BLaER1 treated with 17β-estradiol and CSF1 and Interleukin-3, amounts not matched to agents 10 nM and 100 nM (cell line): ENCODE measurements at regions not wholly inside any gene's neighbourhood (a gene's known extent, or its start where the extent isn't known, plus 50 kb on each side); places are given as distances from the start of the nearest gene placed in this dataset.

Experiments used
- H3K27ac ChIP-seq, 11 experiments: shearing (Covaris generic); formaldehyde crosslinking; 2 replicates each; pipeline ENCODE4 v1.8.1; 2022
- H3K27me3 ChIP-seq, 11 experiments: shearing (Covaris generic); formaldehyde crosslinking; 2 replicates each; pipeline ENCODE4 v1.8.1; 2022
- H3K36me3 ChIP-seq, 11 experiments: shearing (Covaris generic); formaldehyde crosslinking; 2 replicates each; pipeline ENCODE4 v1.8.1; 2022
- H3K4me1 ChIP-seq, 10 experiments: shearing (Covaris generic); formaldehyde crosslinking; 2 replicates each; pipeline ENCODE4 v1.8.1; 2022
- H3K4me2 ChIP-seq, 11 experiments: shearing (Covaris generic); formaldehyde crosslinking; 2 replicates each; pipeline ENCODE4 v1.8.1; 2022
- H3K4me3 ChIP-seq, 10 experiments: shearing (Covaris generic); formaldehyde crosslinking; 2 replicates each; pipeline ENCODE4 v1.8.1; 2022
- H3K9ac ChIP-seq, 11 experiments: shearing (Covaris generic); formaldehyde crosslinking; 2 replicates each; pipeline ENCODE4 v1.8.1; 2022
- H3K9me3 ChIP-seq, 11 experiments: shearing (Covaris generic); formaldehyde crosslinking; replicated peaks in 1 of 11; 2 replicates each; pipeline ENCODE4 v1.8.1; 2022
- H4K20me1 ChIP-seq, 11 experiments: shearing (Covaris generic); formaldehyde crosslinking; 2 replicates each; pipeline ENCODE4 v1.8.1; 2022
- Cebpa-rat ChIP-seq, 11 experiments: shearing (Covaris generic); IDR thresholded peaks; 2 replicates each; pipeline ENCODE4 v1.8.1; 2022

DNA sequence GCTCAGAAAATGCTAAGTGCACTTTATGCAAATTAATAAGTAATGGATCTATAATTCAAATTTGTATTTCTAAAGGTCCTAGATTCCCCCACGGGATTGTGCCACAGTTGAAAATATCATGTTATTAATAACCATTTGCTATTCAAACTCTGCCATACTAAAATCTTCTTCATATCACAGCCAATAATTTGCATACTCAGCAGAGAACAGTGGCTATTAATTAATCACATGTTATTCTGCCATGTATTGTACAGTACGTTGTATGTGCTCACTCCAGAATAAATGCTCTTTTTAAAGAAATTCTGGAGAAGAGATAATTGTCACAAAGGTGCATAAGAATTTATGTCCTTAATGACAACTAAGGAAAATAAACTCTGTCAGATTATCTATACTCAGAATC is 184.9 kb upstream of the LUZP2 start:
- no peaks in the 10 kb centered on the region for H3K27me3 ChIP-seq
- H3K4me1 ChIP-seq, result no peaks in the 10 kb centered on the region
- TF ChIP-seq Cebpa-rat (IDR thresholded peaks at IDR 0.05), result no peak
- no peak overlapping the region for H3K4me2 ChIP-seq
- H3K9ac ChIP-seq, result no peak overlapping the region
- no peaks in the 10 kb centered on the region for H3K36me3 ChIP-seq
- H3K27ac ChIP-seq, result no peak overlapping the region
- no peaks in the 10 kb centered on the region for H4K20me1 ChIP-seq
- H3K9me3 ChIP-seq, result peaks cover 13 to 24% (median 20%) of the 10 kb centered on the region in 11 experiments
- H3K4me3 ChIP-seq, result no peak overlapping the region

DNA sequence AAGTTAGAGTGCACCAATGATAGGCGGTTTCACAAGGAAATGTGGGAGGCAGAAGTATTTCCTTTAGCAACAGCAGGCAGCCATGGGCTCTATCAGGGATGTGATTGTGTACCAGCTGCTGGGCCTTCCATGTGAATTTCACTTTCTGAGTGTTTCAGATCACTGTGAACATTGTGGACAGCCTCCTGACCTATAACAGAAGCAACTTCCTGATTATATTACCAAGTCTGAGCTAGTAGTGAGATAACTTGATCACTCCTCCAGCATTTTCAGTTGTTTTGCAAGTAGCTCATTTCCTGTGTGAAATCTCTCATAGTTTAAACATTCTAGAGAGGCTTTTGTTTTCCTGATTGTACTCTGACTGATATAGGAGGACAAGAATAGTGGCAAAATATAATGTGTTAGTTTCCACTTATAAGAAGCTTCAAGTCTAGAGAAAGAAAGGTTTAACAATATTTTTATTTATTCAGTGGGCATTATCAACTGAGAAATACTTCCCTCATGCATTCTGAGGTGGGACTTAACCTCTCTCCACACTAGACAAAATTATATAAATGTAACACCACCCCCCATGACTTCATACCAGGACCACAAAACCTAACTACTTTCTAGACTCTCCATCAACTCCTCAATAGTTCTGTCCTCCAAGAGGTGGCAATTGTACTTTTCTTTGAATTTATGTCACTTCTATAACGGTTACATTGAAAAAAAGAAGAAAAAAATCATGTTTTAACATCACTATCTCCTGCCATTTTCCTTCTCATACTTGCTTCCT is 184.2 kb upstream of the LUZP2 start:
- no peak overlapping the region for H3K4me3 ChIP-seq
- H4K20me1 ChIP-seq, result no peaks in the 10 kb centered on the region
- TF ChIP-seq Cebpa-rat (IDR thresholded peaks at IDR 0.05), result no peak
- peaks cover 14 to 26% (median 20%) of the 10 kb centered on the region in 11 experiments for H3K9me3 ChIP-seq
- no peaks in the 10 kb centered on the region for H3K27me3 ChIP-seq
- H3K4me1 ChIP-seq, result no peaks in the 10 kb centered on the region
- no peaks in the 10 kb centered on the region for H3K36me3 ChIP-seq
- no peak overlapping the region for H3K9ac ChIP-seq
- H3K27ac ChIP-seq, result no peak overlapping the region
- H3K4me2 ChIP-seq, result no peak overlapping the region

DNA sequence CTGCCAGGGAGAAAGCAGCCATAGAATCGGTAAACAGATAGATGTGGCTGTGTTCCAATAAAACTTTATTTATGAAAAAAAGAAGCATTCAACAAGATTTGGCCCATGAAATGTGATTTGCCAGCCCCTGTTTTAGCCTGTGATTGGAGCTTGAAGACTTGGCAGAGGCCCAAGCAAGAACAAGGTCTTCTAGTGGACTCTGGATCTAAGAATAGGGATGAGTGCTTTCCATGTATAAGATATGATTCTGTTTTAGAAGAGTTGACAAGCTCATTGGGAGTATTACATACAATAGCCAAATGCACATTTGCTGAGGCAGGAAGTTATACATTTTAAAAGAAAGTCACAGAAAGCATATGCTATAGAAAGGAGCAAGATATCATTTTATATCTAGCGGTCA is 175.6 kb upstream of the LUZP2 start:
- Histone ChIP-seq H3K4me2 (no peak overlapping the region), H3K27ac (no peak overlapping the region), H3K9me3 (peaks cover 0 to 12% (median 6%) of the 10 kb centered on the region in 11 experiments; a peak in 5 of 22 replicates), H3K36me3 (no peaks in the 10 kb centered on the region), H4K20me1 (no peaks in the 10 kb centered on the region), H3K9ac (no peak overlapping the region), H3K4me3 (no peak overlapping the region), H3K4me1 (no peaks in the 10 kb centered on the region), H3K27me3 (no peaks in the 10 kb centered on the region)
- TF ChIP-seq Cebpa-rat (IDR thresholded peaks at IDR 0.05), result no peak

DNA sequence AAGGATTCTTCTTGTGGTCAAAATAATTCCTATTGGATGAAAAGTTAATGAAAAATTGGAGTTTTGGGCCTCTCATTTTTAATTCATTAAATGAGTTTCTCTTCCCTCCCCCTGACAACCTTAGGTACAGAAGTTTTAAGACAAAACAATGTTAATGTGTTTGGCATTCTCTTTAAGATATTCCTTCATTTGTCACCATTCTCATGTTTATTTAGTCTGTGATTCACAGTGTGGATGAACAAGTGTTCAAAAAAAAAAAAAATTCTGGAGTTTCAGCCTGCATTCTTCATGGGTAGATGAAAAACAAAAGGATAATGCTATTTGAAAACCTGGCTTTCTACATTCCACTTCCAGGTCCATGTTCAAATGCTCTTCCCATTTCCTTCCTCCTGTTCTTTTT is 172.6 kb upstream of the LUZP2 start:
- TF ChIP-seq Cebpa-rat (IDR thresholded peaks at IDR 0.05), result no peak
- Histone ChIP-seq H3K4me3 (no peak overlapping the region), H3K9ac (no peak overlapping the region), H3K27ac (no peak overlapping the region), H3K9me3 (no peaks in the 10 kb centered on the region), H3K4me1 (no peaks in the 10 kb centered on the region), H3K4me2 (no peak overlapping the region), H3K27me3 (no peaks in the 10 kb centered on the region), H3K36me3 (no peaks in the 10 kb centered on the region), H4K20me1 (no peaks in the 10 kb centered on the region)

DNA sequence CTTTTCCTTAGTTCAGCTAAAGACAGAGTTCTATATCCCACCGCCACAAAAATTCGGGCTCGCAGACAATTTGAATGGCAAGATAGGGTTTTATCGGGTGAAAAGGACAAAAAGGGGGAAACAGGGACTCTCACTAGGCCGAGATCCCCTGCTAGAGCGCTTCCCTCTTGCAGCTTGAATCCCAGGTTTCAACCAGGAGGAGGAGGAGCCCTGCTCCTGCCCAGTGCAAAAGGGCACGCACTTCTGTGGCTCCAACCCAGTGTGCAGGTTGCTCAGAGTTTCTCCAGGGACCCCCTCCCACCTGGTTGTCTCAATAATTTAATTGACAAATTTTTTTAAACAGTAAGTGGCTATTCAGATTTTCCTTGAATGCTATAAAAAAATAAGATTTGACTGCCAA is 152.6 kb upstream of the LUZP2 start:
- Histone ChIP-seq H3K27ac (no peak overlapping the region), H3K27me3 (no peaks in the 10 kb centered on the region), H3K4me2 (no peak overlapping the region), H3K9me3 (no peaks in the 10 kb centered on the region), H3K36me3 (no peaks in the 10 kb centered on the region), H3K4me3 (no peak overlapping the region), H4K20me1 (no peaks in the 10 kb centered on the region), H3K4me1 (no peaks in the 10 kb centered on the region), H3K9ac (no peak overlapping the region)
- TF ChIP-seq Cebpa-rat (IDR thresholded peaks at IDR 0.05), result no peak

DNA sequence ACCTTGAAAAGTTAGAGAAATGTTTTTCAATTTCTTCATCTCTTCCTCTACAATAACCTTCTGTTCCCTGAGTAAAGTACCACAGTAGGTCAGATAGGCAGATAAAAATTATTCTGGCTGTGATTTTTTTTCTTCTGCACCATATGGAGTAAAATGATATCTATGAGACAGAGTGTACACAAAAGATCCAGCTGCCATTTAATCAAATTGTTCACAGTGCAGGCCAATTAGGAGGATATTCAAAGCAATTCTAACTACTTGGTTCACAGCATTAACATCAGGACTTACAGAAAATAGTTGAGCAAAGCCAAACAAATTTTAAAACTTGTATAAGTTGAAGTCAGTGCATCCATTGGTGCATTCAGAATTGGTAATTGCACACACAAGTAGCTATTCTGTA is 147.9 kb upstream of the LUZP2 start:
- H3K4me1 ChIP-seq, result no peaks in the 10 kb centered on the region

DNA sequence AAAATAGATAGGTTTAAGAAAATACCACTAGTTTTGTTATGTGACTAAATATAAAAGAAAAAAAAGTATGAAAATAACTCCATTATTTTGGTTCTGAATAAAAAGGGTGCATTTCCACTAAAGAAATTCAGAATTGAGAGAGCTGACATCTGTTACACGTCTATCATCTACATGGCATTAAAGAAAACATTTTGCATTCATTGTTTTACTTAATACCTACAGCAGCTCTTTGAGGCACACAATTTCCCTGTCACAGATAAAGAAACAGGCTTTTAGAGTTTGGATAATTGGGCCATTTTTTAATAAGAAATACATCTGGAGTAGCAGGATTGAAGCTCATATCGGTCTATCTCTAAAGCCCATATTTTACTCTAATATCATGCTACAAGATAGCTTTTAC is 145.7 kb upstream of the LUZP2 start:
- H3K27ac ChIP-seq, result no peak overlapping the region
- no peaks in the 10 kb centered on the region for H4K20me1 ChIP-seq
- H3K4me2 ChIP-seq, result no peak overlapping the region
- no peaks in the 10 kb centered on the region for H3K36me3 ChIP-seq
- H3K4me1 ChIP-seq, result no peaks in the 10 kb centered on the region
- no peak overlapping the region for H3K9ac ChIP-seq
- no peaks in the 10 kb centered on the region for H3K27me3 ChIP-seq
- no peaks in the 10 kb centered on the region for H3K9me3 ChIP-seq
- H3K4me3 ChIP-seq, result no peak overlapping the region
- no peak for TF ChIP-seq Cebpa-rat (IDR thresholded peaks at IDR 0.05)

More for the DNA sequence above, 147.9 kb upstream of the LUZP2 start:
- Histone ChIP-seq H3K4me3 (no peak overlapping the region), H3K9ac (no peak overlapping the region), H3K9me3 (no peaks in the 10 kb centered on the region), H3K27ac (no peak overlapping the region), H4K20me1 (no peaks in the 10 kb centered on the region), H3K27me3 (no peaks in the 10 kb centered on the region), H3K36me3 (no peaks in the 10 kb centered on the region), H3K4me2 (no peak overlapping the region)
- no peak for TF ChIP-seq Cebpa-rat (IDR thresholded peaks at IDR 0.05)

DNA sequence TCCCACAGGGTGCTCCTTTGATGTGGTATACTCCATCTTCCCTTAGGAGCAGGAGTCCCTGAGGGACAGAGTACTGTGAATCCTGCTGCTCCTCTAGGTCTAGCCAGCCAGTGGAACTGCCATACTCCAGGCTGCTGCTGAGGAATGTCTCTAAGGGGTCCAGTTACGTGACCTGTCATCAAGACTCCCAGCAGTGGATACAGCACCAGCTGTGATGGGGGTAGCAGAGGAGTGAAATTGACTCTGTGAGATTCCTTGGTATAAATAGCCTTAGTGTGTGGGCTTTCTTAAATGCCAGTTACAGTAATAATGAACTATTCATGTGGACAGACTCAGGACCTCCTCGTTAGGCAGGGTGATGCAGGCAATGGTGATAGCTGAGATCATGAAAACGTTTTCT is 140.4 kb upstream of the LUZP2 start:
- no peak overlapping the region for H3K9ac ChIP-seq
- no peak for TF ChIP-seq Cebpa-rat (IDR thresholded peaks at IDR 0.05)
- no peaks in the 10 kb centered on the region for H3K4me1 ChIP-seq
- H3K36me3 ChIP-seq, result no peaks in the 10 kb centered on the region
- no peaks in the 10 kb centered on the region for H3K27me3 ChIP-seq
- H3K4me2 ChIP-seq, result no peak overlapping the region
- H3K27ac ChIP-seq, result no peak overlapping the region
- no peak overlapping the region for H3K4me3 ChIP-seq
- no peaks in the 10 kb centered on the region for H4K20me1 ChIP-seq
- peaks cover 0 to 3% (median 0%) of the 10 kb centered on the region in 11 experiments; a peak in 3 of 22 replicates for H3K9me3 ChIP-seq

DNA sequence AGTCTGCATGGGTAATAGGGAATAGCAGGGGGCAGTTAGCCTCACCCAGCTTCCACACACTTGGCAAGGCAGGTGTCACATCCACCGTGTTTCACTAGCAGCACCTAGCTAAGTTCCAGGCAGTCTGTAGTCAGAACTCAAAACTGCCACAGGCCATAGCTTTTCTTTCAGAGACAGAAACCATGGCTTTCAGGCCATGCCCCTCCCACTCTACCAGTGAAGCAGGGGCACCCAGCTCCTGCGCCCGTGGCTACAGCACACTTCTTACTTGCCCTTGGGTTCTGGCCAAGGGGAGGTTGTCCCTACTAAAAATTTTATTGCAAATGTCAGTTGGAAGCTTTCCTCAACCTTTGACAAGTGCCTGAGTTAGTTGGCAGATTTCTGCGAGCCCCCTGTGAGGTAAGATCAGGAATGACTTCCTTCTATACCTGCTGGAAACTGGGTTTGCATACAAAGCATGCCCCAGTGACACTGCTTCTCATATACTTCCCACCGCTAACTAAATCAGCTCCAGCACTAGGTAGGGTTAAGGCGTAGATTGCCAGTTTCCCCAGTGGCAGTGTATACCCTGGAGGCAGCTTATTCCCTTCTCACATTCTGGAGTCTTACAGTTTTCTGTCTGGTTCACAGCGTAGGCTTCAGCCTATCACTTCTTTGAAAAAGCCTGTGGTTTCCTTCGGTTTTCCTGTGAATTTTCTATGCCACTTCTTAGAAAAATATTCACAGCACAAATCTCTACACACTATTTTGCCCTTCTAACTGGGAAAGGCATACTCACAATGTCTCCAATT is 139.0 kb upstream of the LUZP2 start:
- Histone ChIP-seq H3K9ac (no peak overlapping the region), H3K4me1 (no peaks in the 10 kb centered on the region), H3K4me2 (no peak overlapping the region), H3K27me3 (no peaks in the 10 kb centered on the region), H3K9me3 (peaks cover 0 to 7% (median 0%) of the 10 kb centered on the region in 11 experiments; a peak in 3 of 22 replicates), H3K4me3 (no peak overlapping the region), H3K36me3 (no peaks in the 10 kb centered on the region), H3K27ac (no peak overlapping the region), H4K20me1 (no peaks in the 10 kb centered on the region)
- TF ChIP-seq Cebpa-rat (IDR thresholded peaks at IDR 0.05), result no peak

DNA sequence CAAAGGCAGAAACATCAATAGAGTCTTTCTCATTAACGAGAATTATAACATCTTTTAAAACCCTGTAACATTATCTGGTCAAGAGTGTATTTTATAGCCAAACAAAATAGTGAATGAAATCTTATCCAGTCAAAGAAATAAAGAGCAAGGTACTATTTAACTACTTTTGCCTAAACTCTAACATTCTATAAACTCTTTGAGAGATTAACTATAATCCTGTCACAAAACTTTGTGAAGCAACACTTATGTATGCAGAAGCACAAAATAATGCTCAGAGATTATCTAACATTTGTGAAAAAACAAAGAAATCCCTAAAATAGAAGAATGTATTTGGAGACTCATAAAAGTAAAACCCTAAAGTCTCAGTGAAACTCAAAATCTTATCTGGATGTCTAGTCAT is 124.4 kb upstream of the LUZP2 start:
- Histone ChIP-seq H3K9me3 (no peaks in the 10 kb centered on the region), H3K27ac (no peak overlapping the region), H3K9ac (no peak overlapping the region), H4K20me1 (no peaks in the 10 kb centered on the region), H3K36me3 (no peaks in the 10 kb centered on the region), H3K27me3 (no peaks in the 10 kb centered on the region), H3K4me2 (no peak overlapping the region), H3K4me3 (no peak overlapping the region), H3K4me1 (no peaks in the 10 kb centered on the region)
- no peak for TF ChIP-seq Cebpa-rat (IDR thresholded peaks at IDR 0.05)
